Smooth muscle cell of the brain vasculature (primary cell): ENCODE measurements at regions not wholly inside any gene's neighbourhood (a gene's known extent, or its start where the extent isn't known, plus 50 kb on each side); places are given as distances from the start of the nearest gene placed in this dataset.
"Not testable (repeated sequence)": the region's sequence is repeated elsewhere in the genome, so short reads cannot be mapped to it uniquely, and the experiment has no call there.

Experiments
- DNase-seq: peaks from one replicate; pipeline ENCODE4 v3.0.0-alpha.2; 2012; ENCODE audit warnings: low read depth, low spot score

DNA sequence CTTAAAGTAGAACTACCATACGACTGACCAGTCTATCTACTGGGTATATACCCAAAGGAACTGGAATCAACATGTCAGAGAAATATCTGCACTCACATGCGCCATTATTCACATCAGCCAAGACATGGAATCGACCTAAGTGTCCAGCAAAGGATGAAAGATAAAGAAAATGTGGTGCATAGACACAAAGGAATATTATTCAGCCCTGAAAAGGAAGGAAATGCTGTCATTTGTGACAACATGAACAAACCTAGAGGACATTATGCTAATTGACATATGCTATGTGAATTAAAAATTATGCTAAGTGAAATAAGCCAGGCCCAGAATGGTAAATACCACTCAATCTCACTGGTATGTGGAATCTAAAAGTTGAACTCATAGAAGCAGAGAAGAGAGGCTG is 123.7 kb downstream of the KLF6 start:
- DNase-seq: no peak

DNA sequence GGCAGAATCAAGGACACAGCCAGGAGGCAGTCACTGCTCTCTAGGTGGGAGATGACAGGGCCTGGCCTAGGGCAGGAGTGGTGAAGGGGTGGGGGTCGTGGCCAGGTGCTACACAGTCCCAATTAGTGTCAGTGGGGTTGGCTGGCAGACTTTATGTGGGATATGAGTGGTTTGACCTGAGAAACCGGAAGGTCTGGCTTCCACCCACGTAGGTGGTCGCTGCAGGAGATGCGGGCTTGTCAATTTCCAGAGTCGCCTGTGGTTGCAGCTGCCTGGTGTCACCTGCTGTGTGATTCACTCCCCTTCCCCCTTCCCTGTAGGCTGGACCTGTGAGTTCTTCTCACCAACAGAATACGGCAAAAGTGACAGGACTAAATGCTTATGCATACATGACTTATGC is 124.3 kb downstream of the KLF6 start:
- no peak for DNase-seq

DNA sequence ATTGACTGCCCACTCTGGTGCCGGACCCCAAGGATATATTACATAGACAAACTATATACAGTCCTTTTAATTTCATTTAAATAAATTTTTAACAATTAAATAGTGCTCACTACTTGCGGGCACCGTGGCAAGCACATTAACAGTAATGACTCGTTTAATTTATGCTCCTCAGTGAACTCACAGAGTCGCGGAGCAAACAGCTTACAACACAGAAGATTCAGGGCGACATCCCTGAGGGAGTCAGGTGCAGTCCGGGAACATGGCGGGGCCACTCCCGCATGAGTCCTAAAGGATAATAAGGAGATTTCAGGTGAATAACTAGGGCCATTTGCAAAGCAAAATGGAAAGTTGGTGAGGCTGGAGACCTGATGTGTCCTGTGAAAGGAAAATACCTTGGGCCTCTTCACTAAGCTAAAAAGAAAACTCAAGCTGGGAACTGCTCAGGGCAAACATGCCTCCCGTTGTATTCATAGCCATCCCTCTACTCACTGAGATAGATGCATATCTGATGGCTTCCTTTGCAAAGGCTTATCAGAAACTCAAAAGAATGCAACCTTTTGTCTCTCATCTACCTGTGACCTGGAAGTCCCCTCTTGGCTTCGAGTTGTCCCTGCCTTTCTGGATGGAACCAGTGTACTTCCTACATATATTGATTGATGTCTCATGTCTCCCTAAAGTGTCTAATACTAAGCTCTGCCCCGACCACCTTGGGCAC is 125.6 kb downstream of the KLF6 start:
- no peak for DNase-seq

DNA sequence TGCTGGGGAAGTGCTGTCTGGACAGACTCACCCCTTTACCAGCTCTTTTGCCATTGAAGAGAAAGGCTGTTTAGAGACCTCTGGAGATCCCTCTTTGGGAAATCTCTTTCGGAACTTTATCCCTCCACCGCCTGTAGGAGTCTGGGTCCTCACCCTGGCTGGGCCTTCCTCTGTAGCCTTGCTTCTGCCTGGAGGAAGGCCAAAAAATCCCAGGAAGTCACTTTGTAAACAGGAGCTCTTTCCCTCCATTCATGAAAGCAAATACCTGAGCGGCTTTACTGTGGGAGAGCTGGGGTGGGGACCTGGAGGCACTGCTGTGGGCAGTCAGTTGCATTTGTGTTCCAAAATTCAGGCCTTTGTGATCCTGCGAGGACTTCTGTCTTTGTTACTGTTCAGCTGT is 126.2 kb downstream of the KLF6 start:
- no peak for DNase-seq

DNA sequence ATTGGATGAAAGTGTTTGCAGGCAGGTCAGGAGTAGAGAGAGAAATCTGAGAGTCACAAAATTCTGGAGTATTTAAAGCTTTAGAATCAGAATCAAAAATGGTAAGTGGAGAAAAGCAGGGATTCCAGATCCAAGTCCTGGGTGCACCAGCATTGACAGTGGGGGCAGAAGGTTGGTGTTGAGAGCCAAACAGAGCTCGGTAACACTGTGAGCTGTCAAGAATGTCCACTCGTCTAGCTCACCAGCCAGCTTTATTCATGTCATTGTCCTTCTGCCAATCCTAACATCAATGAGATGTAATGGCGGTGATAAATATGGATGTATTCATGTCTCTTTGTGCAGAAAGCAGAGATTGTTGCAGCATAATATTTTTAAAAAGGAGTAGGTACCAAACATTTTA is 128.8 kb downstream of the KLF6 start:
- no peak for DNase-seq

DNA sequence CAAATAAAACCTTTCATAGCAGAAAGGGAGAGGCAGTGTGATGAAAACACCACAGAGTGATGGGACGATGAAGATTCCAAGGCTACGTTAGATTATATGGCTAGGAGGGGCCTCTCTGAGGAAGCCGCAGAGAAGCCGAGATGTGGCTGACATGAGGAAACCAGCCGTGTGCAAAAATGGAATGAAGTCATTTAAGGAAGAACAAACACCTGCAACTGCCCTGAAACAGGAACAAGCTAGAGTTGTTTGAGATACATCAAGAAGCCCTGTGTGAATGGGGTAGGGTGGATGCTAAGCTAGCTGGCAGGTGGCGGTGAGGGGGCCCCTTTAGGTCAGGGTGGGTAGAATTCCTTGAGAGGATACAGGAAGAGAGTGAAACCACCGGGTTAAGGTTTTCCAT is 129.5 kb downstream of the KLF6 start:
- DNase-seq: no peak

DNA sequence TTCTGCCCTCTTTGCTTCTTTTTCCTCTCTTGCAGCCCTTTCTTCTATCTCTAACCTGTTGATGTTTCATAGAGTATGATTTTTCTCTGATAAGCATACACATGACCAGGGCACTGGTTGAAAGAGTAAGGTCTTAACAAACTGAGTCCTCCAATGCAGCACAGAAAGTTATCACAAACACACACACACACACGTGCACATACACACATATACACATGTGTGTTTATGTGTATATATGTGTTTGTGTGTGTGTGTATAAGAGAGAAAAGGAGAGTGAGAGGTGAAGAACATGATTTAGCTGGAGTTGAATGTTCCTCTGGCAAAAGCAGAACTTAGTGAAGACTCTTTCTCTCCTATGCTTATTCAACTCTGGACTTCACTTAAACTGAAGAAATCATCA is 130.0 kb downstream of the KLF6 start:
- DNase-seq: no peak

DNA sequence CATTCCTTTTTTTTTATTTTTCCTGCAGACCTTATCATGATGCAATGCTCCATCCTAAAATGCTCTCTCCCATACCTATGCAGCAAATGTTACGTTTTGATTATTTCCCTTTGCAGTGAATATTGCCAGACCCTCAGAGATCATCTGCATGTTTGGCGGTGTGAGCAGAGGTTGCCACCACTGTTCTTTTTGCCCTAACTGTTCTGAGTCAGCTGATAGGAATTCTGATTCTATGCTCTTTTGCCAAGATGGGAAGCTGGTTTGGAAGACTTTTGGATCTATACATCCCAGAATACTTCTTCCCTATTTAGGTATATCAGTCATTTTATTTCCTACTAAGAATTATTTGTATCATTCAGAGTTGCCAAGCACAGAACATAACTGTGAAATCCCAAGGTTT is 130.5 kb downstream of the KLF6 start:
- DNase-seq: no peak

- not testable (repeated sequence) for DNase-seq
Observed at GRCh38 chr10:3653303-3653702, 131.7 kb downstream of the KLF6 start.

DNA sequence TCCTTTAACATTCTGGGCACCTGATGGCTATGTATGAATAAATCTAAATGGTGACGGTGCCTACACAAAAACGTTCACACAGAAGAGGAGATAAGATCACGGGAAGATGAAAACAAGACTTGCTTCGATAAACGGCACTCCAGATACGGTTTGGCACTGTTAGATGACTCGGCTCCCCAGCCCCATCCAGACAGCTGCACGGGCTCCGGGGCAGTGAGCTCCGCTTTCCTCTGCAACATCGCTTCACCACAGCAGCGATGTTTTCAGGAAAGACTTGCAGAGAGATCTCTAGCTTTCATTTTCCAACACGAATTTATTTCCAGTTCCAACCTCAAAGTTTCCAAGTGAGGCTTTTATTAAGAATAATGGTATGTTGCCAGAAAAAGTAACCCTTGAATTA is 132.1 kb downstream of the KLF6 start:
- no peak for DNase-seq

DNA sequence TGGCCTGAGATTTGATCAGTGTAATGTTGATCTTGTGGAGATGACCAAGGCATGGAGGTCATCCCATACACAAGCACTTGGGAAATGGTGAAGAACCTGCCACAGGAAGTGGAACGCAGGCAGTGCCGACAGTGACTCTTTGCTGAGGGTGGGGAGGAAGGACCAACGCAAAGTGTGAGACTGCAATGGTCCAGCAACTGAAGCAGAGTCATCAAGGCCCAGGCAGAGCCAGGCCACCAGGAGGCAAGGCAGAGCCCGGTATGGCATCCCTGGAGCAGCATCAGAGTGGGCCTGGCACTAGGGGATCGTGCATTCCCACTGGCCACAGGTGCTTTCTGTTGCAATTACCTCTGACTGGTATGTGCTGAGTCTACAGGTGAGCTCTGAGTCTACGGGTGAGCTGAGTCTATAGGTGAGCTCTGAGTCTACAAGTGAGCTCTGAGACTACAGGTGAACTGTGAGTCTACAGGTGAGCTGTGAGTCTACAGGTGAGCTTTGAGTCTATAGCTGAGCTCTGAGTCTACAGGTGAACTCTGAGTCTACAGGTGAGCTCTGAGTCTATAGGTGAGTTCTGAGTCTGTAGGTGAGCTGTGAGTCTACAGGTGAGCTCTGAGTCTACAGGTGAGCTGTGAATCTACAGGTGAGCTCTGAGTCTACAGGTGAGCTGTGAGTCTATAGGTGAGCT is 132.9 kb downstream of the KLF6 start:
- DNase-seq: no peak

- no peak for DNase-seq
Observed at GRCh38 chr10:3648576-3648975, 136.4 kb downstream of the KLF6 start.

- DNase-seq: no peak
Observed at GRCh38 chr10:3648170-3648569, 136.8 kb downstream of the KLF6 start.

DNA sequence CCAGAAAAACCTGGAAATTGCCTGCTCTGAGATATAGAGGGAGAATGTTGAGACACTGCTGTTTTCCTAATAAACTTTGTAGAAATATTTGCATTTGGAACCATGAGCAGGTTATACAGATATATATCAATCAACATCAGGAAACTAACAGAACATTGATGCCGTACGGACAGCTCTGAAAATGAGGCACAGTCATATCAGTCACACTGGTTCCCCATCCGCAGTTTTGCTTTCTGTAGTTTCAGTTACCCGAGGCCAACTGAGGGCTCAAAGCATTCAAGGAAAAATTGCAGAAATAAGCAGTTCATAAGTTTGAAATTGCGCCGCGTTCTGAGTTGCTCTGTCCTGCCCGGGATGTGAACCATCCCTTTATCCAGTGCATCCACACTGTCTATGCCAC is 137.9 kb downstream of the KLF6 start:
- DNase-seq: no peak

- no peak for DNase-seq
Observed at GRCh38 chr10:3645406-3645805, 139.6 kb downstream of the KLF6 start.

DNA sequence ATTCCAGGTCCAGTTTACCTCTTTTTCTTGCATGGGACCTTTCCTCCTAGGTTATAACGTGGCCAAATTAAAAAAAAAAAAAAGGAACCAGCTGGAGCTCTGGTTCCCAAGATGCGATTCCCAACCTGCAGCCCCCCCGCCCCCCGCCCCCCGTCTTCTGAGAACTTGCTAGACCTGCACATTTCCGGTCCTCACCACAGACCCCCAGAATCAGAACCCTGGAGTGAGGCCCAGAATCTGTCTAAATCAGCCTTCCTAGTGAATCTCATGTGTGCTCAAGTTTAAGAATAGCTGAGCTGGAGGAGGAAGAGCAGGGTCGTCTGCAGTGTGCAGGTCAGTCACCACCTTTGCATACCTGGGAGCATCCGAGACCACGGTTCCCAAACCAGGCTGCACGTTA is 144.2 kb downstream of the KLF6 start:
- DNase-seq: no peak

- DNase-seq: no peak
Observed at GRCh38 chr10:3639546-3639945, 145.5 kb downstream of the KLF6 start.

DNA sequence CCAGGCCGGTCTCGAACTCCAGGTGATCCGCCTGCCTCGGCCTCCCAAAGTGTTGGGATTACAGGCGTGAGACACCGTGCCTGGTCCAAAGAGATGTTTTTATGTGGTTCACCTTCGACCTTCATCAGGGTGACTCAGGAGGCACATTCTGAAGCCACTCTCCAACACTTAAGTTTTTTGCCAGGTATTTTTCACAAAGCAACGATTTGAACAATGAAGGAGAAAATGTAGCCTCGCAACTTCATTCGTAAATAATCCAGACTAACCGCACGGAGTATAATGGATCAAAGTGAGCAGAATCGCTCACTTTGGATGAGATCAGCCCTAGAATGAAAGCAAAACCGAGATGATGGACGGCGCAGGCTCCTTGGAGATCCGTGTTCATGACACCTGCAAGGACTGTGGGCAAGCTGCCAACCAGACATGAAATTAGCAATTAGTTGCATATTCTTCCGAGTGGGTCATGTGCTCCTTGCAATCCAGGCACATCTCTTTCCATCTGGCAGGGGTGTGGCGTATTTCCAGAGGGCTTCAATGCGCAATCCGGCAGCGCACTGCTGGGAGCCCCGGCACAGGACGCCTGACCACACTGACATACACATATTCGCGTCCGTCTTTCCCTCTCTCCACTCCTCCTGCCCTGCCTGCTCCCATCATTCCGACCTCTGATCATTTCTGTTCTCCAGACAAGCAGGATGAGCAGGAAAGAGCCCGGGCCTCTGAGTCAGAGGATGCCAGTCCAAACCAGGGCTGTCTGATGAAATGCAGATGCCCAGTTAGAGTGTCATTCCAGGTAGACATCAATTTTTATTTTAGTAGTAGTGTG is 148.4 kb downstream of the KLF6 start:
- no peak for DNase-seq

- DNase-seq: no peak
Observed at GRCh38 chr10:3635697-3636096, 149.3 kb downstream of the KLF6 start.

- DNase-seq: no peak
Observed at GRCh38 chr10:3635211-3635671, 149.8 kb downstream of the KLF6 start.

- DNase-seq: not testable (repeated sequence)
Observed at GRCh38 chr10:3634646-3635045, 150.4 kb downstream of the KLF6 start.

GRCh38 chr10:3631701-3632330 is 153.2 kb downstream of the KLF6 start:
- DNase-seq: no peak
